Hippocampal formation (tissue), 2 donors: ENCODE measurements at regions not wholly inside any gene's neighbourhood (a gene's known extent, or its start where the extent isn't known, plus 50 kb on each side); places are given as distances from the start of the nearest gene placed in this dataset.
"Not testable (repeated sequence)": the region's sequence is repeated elsewhere in the genome, so short reads cannot be mapped to it uniquely, and the experiment has no call there.

ENCODE experiments used
- DNase-seq, 2 donors: peaks; one replicate each; lab custom pipeline; 2025; lab: John Stamatoyannopoulos, UW

DNA sequence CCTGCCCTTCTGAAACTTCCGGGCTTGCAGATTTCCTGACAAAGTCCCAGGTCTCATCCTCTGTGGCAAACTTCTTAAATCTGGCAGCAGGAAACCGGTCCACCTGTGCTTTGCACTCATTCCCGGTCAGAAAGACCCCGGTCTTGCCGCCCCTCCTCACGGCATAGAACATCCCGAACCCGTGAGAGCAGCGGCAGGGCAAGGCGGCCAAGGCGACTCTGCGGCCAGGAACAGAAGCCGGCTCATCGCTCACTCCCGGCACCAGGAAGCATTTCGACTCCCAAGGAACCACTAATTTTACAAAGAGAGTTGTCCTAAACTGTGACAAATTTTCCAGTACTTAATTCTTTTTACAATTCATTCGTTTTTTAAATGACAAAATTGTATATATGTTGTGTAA, 140.3 kb downstream of the USP22 start:
- DNase-seq = not testable (repeated sequence)

DNA sequence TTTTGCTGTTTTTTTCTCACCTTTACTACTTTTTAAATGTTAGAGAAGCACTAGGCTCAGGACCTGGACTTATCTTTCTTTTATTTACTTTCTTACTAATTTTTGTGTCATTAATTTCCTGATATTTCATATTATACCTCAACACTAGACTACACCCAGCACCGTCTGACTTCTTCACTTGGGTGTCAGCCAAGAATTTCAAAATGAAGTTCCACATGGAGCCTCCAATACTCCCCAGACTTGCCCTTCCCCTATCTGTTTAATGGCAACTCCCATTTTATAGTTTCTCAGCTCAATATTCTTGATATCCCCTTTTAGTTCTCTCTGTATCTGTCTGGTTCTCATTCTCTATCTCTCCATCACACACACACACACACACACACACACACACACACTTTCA, 139.3 kb downstream of the USP22 start:
- DNase-seq = not testable (repeated sequence)

DNA sequence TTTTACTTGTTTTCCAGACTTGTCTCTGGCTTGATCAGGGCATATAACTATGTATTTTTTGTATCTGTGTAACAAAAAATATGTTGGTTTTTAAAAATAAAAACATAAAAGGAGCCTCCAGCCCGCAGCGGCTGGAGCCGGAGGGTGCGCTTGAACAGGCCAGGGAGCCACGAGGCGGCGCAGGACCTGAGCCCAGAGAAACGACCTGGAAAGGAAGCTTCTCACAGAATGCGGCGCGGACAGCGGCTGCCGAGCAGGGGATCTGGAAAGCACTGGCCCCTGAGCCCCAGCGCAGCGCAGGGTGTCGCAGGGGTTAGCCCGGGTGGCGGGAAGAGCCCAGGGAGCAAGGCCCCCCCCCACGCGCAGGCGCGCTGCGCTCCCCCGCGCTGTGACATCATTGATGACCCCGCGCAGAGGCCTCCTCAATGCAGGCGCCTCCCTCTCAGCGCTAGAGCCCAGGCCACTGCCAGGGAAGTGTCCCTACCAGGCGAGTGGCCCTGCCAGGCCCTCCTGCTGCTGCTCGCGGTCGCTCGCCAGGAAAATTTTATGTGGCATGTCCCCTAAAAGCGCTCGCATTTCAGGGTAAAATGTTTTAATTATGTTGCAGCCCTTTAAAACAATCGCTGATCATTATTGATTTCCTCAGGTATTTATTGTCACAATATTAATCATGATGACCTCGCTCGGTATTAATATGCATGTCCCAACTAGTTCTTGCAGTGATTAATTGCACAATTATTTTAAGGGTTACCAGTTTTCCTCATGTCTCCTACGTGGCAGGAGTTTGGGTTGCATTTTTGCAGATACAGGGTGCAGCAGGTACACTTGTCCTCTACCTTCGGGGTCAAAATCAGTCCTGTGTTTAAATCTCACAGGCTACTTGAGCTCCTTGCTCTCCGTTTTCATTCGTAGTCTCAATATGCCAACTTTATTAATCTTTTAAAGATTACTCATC, 134.2 kb downstream of the USP22 start:
- peak; percentile 91 to 92 for DNase-seq

DNA sequence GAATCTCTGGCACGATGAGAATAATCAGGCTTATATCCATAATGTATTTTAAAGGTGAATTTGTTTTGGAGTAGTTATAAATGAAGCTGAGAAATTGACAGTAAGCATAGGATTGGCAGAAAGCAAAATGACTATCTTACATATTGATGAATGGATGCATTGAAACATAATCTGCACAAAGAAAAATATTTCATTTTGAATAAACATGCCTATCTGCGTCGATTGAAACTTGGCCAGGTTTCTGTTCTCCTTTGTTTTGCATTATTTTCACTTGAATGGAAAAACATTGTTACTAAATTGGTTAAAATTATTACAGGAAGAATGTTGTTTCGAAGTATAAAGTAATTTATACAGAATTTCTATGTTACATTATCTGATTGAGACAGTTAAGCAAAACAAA, 128.2 kb downstream of the USP22 start:
- DNase-seq = no peak

DNA sequence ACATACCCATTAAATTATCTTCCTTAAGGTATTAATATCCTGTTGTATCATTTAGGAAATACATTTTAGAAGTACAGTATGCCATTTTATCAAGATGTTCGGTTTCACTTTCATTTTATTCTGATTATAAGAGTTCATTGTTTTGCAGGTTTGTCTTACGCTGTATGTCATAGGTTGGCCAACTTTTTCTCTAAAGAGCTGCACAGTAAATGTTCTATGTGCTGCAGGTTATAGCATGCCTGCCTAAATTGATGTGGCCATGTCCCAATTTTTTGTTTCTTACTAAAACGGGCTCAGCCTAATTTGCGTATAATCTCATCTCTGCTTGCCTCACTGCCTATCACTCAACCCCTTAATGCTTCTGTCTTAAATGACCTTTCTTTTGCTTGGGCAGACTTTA, 126.4 kb downstream of the USP22 start:
- no peak for DNase-seq

DNA sequence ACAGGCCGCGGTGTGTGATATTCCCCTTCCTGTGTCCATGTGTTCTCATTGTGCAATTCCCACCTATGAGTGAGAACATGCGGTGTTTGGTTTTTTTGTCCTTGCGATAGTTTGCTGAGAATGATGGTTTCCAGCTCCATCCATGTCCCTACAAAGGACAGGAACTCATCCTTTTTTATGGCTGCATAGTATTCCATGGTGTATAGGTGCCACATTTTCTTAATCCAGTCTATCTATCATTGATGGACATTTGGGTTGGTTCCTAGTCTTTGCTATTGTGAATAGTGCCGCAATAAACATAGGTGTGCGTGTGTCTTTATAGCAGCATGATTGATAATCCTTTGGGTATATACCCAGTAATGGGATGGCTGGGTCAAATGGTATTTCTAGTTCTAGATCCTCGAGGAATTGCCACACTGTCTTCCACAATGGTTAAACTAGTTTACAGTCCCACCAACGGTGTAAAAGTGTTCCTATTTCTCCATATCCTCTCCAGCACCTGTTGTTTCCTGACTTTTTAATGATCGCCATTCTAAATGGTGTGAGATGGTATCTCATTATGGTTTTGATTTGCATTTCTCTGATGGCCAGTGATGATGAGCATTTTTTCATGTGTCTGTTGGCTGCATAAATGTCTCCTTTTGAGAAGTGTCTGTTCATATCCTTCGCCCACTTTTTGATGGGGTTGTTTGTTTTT, 125.1 kb downstream of the USP22 start:
- DNase-seq = not testable (repeated sequence)

DNA sequence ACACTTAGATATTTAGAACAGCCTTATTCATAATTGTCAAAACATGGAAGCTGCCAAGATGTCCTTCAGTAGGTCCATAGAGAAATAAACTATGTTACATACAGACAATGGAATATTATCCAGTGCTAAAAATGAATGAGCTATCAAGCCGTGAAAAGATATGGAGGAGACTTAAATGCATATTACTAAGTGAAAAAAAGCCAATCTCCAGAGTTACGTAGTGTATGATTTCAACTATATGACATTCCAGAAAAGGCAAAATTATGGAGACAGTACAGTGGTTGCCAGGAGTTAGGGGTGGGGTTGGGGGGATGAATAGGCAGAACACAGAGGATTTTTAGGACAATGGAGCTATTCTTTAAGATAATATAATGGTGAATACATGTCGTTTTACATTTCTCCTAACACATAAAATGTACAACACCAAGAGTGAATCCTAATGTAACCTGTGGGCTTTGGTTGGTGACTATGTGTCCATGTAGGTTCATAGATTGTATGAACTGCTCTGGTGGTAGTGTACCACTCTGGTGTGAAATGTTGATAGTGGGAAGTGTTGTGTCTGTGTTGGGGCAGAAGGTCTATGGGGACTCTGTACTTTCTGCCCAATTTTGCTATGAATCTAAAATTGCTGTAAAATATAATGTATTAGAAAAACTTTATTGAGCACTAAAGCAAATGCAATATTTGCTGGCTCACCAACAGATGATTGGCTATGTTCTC, 122.6 kb downstream of the USP22 start:
- DNase-seq = no peak

DNA sequence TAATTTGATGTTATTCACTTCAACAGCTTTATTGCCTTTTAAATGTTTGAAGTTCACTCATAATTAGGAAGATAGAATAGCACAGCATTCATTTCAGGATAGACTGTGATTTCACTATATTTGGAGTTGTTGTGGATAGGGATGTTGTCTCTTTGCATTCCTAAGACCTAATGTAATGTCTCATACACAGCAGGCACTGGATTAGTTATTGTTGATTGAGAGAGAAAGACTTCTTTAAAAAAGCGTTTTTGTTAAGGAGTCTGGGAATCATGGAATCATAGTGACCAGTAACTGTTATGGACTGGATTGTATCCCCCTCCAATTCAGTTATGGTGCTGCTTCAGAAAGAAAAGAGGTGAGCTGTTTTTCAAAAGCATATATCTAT, 122.0 kb downstream of the USP22 start:
- DNase-seq = no peak

DNA sequence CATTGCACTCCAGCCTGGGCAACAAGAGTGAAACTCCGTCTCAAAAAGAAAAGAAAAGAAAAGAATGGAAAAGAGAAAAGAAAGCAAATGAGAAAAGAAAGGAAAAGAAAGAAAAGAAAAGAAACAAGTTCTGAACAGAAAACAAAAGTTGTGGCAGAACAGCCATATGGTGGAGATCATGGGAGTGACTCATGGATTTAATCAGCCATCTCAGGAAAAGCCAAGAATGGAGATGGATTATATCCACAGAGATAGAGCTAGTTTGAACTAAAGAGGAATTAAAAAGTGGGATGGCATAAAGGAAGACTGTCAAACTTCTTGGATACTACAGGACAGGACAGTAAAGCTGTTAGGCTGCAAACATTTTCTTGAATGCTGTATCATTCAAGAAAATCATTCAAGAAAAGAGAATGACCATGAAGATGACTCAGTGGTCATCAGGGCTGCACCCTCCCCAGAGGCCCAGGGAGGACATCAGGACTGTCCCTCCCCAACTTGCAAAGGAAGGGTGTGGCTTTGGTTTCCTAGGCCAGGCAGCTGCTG, 120.6 kb downstream of the USP22 start:
- DNase-seq = no peak

DNA sequence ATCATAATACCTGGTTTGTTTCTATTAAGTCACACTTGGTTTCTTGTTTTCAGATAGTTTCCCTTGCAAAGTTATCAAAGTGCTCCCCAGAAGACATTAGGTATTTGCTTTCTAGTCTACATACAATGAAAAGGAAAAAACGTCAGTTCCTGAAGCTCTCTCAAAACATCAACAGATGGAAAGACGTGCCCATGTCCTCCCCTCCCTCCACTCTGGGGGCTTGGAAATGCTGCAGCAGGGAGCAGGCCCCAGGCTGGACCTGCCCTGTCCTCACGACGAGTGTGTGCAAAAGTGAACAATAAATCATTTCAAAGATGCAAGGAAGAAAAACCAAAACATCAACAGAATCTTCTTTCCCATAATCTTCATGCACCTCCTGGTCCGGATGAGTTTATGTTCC, 118.5 kb downstream of the USP22 start:
- no peak for DNase-seq

DNA sequence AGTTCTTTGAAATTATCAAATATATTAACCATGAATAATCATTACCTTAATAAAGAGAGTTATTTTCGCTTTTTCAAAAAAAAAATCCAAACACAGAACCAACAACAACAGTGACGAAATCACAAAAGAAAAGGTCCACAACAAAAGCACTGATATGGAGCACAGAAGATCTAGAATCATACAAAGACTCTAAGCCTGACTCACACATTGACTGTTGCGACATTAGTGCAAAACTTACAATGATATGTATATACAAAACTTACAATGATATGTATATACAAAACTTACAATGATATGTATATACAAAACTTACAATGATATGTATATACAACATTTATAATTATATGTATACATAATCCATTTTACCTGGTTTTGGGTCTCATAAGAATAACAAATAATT, 117.7 kb downstream of the USP22 start:
- DNase-seq = no peak

DNA sequence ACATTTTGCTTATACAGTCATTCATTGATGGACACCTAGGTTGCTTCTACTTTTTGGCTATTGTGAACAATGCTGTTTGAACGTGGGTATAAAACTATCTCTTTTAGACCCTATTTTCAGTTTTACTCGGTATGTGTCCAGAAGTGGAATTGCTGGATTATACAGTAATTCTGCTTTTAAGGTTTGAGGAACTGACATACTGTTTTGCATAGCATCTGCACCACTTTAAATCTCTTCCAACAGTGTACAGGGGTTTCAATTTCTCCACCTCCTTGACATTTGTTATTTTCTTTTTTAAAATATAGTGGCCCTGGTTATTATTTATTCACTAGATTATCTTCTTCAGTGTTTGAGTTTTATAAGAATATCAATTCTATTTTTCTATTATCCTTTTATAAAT, 116.9 kb downstream of the USP22 start:
- DNase-seq = no peak

DNA sequence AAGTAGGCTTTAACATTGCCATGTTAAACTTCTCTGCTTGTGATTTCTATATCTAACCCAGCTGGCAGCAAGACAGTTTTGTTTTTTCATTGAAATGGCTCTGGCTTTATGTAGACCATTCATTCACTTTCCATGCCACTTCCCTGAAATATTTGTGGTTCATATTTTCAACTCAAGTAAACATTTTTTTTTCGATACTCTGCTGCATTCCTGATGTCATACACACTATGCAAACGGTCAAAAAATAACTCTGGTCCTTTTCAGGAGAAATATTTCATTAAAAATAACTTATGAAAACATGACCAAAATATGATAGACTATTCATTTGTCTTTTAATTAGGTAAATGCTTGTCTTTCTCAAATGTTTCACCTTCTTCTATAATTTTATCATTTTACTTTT, 116.3 kb downstream of the USP22 start:
- DNase-seq = no peak

DNA sequence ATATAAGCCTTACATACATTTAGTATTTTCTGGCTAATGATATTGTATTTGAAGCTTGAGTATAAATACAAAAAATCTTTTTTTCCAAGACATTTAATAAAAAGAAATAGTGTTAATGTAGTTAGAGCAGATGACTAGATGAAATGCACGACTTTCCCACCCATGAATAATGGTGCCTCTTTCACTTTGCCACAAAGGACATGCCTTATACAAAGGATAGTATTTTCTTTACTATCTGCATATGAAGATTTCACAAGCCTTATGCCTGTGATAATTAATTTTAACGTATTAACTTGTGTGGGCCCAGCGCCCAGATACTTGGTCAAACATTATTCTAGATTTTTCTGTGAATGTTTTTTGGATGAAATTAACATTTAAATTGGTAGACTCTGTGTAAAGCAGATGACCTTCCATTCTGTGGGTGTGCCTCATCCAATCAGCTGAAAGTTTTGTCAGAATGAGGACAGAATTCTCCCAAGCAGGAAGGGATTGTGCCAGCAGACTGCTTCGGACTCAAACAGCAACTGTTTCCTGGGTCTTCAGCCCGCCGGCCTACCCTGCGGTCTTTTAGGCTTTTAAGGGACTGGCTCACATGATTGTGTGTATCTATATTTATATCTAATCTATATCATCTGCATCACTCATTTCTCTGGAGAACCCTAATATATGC, 115.4 kb downstream of the USP22 start:
- DNase-seq = no peak

DNA sequence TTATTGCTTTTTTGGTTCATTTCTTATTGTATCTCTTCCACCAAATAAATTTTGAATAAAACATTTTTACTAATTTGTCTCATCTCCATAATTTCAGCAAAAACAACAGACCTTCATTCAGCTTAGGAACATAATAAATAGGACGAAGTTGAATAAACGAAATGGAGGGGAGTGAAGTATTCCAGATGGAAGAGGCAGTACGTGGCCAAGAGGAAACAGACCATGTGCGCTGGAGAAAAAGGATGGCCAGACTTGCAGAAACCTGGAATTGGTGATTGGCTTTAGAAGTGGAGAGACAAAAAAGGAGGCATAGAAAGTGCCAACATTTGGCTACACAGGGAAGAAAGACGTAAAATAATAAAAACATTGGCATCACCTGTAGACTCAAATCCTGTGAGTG, 113.5 kb downstream of the USP22 start:
- DNase-seq = no peak

DNA sequence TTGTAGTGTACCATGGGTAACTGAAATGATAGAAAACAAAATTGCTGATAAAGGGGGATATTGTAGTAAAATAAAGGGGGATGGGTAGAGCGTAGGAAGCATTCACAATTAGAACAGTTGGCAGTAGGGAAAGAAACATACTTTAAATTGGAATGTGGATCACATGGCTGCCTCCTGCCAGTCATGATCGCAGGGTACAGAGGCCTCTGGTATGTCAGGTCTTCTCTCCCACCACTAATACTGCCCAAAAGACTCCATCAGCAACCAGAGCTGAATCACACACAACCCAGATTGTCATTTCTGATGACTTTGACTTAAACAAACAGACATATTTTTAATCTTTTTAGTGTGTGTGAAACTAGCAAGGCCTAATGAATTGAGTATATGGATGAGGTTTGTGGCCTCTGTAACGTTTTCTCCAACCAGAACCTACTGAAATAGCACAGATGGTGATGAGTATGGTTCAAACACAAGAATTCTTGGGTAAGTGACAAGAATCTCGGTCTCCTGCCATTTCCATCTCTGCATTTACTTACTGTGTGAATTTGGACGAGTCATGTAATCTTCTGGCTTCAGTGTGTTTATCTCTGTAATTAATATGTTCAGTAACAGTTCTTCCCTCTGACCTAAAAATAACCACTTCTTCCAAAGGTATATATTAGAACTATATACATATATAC, 112.6 kb downstream of the USP22 start:
- DNase-seq = no peak

DNA sequence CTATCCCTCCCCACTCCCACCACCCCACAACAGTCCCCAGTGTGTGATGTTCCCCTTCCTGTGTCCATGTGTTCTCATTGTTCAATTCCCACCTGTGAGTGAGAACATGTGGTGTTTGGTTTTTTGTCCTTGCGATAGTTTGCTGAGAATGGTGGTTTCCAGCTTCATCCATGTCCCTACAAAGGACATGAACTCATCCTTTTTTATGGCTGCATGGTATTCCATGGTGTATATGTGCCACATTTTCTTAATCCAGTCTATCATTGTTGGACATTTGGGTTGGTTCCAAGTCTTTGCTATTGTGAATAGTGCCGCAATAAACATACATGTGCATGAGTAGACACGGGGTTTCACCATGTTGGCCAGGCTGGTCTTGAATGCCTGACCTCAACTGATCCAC, 109.8 kb downstream of the USP22 start:
- DNase-seq = not testable (repeated sequence)

DNA sequence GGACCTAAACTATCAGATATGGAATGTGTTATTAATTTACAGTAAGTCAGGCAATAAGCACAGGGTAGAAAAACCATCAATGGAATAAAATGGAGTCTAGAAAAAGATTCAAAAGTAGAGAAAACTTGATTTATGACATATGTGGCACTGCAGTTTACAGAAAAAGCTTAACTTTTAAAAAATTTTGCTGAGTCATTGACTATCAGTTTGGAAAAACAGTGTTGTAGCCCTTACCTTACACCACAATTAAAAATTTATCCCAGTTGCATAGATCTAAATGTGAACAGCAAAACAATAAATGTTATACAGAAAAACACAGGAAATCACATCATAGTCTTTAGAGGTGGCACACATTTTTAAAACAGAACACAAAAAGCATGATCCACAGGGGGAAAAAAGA, 108.5 kb downstream of the USP22 start:
- DNase-seq = no peak

DNA sequence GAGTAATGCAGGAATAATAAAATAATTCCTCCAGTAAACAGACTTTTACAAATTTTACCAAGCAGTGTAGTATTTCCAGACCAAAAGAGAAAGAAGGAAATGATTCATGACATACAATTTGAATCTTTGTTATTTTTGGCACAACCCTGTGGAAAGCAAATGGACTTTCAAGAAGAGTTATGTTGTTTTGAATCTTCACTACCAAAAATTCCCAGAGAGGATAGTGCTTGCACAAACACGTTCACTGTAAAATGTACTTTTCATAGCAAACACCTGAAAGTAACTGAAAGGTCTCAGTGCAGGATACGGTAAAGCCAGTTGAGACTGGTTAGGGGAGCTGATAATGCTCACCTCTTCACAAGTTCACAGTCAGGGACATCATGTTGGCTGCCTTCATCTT, 107.1 kb downstream of the USP22 start:
- no peak for DNase-seq

DNA sequence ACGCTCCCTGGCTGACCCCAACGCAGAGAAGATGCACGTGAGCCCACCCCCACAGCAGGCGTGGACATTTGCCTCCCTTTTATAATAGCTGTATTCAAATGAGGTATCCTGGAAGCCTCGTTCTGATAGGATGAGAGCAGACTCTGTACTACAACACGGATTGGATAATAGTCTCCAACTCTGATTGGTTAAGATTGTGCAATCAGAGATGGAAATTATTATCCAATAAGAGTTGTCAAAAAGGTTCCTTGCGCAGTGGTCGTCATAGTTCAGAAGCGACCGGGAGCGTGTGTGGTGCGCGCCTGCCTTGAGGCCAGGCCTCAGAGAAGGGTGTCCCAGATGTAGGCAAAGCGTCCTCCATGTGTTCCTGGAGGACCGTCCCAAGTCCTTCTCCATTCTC, 104.6 kb downstream of the USP22 start:
- DNase-seq = no peak

DNA sequence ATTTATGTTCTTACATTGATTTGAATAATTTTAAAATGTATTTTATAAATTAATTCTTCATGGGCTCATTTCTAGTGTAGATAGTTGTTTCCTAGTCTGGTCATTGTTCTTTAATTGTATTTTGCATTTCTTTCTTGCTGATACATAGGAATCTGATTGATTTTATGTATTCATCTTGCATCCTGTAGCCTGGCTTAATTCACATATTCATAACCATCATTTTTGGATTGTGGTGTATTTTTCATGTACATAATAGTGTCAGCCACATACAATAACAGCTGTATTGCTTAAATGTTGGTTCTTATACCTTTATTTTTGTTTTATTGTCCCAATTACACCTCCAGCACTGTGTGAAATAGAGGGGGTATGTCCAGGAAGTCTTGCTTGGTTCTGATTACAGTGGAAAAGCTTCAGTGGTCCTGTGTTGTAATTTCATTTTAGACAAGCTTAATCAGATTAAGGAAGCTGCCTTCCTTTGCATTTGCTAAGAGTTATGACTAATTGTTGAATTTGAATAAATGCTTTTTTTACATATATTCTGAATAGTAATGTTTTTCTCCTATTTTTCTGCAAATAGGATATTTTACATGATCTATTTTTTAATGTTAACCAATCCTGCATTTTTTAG, 103.7 kb downstream of the USP22 start:
- DNase-seq = no peak
